OCI-LY3 (cell line): ENCODE measurements at regions not wholly inside any gene's neighbourhood (a gene's known extent, or its start where the extent isn't known, plus 50 kb on each side); places are given as distances from the start of the nearest gene placed in this dataset.
A peak's percentile ranks its signal among the peaks of the same experiment; 100 is the strongest.

ENCODE experiments used
- H2AFZ ChIP-seq: fragments of 200-600, 300-600 bp; shearing (Covaris generic); 2 replicates; pipeline ENCODE4 v1.6.0; 2014; ENCODE audit warnings: antibody characterized with exemption, low read depth, low read length
- H3K27ac ChIP-seq: fragments of 200-600, 300-600 bp; sonication (generic); 2 replicates; pipeline ENCODE4 v1.5.1; 2014; ENCODE audit warnings: mild to moderate bottlenecking, low read length, moderate library complexity, mixed read lengths
- H3K27me3 ChIP-seq: fragments of 200-600, 300-600 bp; sonication (generic); 2 replicates; pipeline ENCODE4 v1.6.1; 2014; ENCODE audit warnings: low read depth, low read length, mixed read lengths
- H3K36me3 ChIP-seq: fragments of 200-600, 300-600 bp; sonication (generic); replicated peaks from 2 replicates; pipeline ENCODE3; 2014; ENCODE audit warnings: low read depth, low read length, mixed read lengths
- H3K4me1 ChIP-seq: fragments of 300-600, 200-600 bp; sonication (generic); 2 replicates; pipeline ENCODE4 v1.6.1; 2014; ENCODE audit warnings: low read length, mixed read lengths
- H3K4me2 ChIP-seq: fragments of 200-600, 300-600 bp; sonication (generic); 2 replicates; pipeline ENCODE4 v1.6.1; 2014; ENCODE audit warnings: low read length, mixed read lengths
- H3K4me3 ChIP-seq: fragments of 300-600, 200-600 bp; sonication (generic); 2 replicates; pipeline ENCODE4 v1.5.1; 2014; ENCODE audit warnings: antibody characterized with exemption, mild to moderate bottlenecking, low read length, moderate library complexity
- H3K79me2 ChIP-seq: fragments of 300-600, 200-600 bp; shearing (Covaris generic); 2 replicates; pipeline ENCODE4 v1.6.1; 2014; ENCODE audit warnings: mild to moderate bottlenecking, low read length, mixed read lengths
- H3K9ac ChIP-seq: fragments of 300-600, 200-600 bp; shearing (Covaris generic); 2 replicates; pipeline ENCODE4 v1.6.0; 2014; ENCODE audit warnings: mild to moderate bottlenecking, low read length, moderate library complexity
- H3K9me3 ChIP-seq: fragments of 200-600, 300-600 bp; shearing (Covaris generic); 2 replicates; pipeline ENCODE4 v1.6.1; 2014; ENCODE audit warnings: low read length, mixed read lengths; ENCODE audit not compliant: insufficient read depth
- H4K20me1 ChIP-seq: fragments of 200-600, 300-600 bp; sonication (generic); 2 replicates; pipeline ENCODE4 v1.6.1; 2016; ENCODE audit warnings: low read length, mixed read lengths; ENCODE audit not compliant: insufficient read depth
- EZH2phosphoT487 ChIP-seq: fragments of 200-600 bp; shearing (Covaris generic); IDR thresholded peaks from 2 replicates; pipeline ENCODE4 v1.6.1; 2018; ENCODE audit warnings: antibody characterized with exemption, mixed run types, low read depth
- TF ChIP-seq, protein P1 (sequence below): fragments of 200-600, 300-600 bp; sonication (generic); IDR thresholded peaks from 2 replicates; pipeline ENCODE4 v1.5.1; 2014; ENCODE audit warnings: antibody characterized with exemption, low read length, low read depth

DNA sequence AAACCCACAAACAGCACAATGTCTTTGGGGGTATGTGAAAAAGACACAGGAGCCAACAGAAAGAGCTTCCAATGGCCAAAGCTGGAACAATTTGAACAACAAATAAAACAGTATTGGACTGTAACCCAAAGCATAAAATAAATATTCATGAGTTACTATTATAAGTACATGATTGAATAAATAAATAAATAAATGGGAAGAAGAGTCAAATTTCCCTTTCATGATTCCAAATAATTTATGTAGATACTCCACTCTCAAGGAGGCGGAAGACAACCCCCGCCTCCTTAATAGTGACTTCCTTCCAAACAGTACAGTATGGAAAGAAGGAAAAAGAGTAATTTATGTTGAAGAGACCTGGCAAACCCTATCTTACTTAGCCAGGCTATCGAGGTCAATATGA, 124.4 kb upstream of the P2RY1 start:
- no peak overlapping the region for H3K9ac ChIP-seq
- H3K4me2 ChIP-seq, result no peak overlapping the region
- H4K20me1 ChIP-seq, result no peaks in the 10 kb centered on the region
- H3K79me2 ChIP-seq, result no peaks in the 10 kb centered on the region
- H3K27ac ChIP-seq, result no peak overlapping the region
- no peaks in the 10 kb centered on the region for H3K9me3 ChIP-seq
- H3K4me1 ChIP-seq, result peaks cover 7% of the 10 kb centered on the region; the same call in 1 of the 2 replicates
- no peak overlapping the region for H3K4me3 ChIP-seq
- no peaks in the 10 kb centered on the region for H3K36me3 ChIP-seq
- TF ChIP-seq, protein P1, sequence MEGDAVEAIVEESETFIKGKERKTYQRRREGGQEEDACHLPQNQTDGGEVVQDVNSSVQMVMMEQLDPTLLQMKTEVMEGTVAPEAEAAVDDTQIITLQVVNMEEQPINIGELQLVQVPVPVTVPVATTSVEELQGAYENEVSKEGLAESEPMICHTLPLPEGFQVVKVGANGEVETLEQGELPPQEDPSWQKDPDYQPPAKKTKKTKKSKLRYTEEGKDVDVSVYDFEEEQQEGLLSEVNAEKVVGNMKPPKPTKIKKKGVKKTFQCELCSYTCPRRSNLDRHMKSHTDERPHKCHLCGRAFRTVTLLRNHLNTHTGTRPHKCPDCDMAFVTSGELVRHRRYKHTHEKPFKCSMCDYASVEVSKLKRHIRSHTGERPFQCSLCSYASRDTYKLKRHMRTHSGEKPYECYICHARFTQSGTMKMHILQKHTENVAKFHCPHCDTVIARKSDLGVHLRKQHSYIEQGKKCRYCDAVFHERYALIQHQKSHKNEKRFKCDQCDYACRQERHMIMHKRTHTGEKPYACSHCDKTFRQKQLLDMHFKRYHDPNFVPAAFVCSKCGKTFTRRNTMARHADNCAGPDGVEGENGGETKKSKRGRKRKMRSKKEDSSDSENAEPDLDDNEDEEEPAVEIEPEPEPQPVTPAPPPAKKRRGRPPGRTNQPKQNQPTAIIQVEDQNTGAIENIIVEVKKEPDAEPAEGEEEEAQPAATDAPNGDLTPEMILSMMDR, result no peak
- no peak for TF ChIP-seq EZH2phosphoT487
- H2AFZ ChIP-seq, result no peak overlapping the region
- no peaks in the 10 kb centered on the region for H3K27me3 ChIP-seq

DNA sequence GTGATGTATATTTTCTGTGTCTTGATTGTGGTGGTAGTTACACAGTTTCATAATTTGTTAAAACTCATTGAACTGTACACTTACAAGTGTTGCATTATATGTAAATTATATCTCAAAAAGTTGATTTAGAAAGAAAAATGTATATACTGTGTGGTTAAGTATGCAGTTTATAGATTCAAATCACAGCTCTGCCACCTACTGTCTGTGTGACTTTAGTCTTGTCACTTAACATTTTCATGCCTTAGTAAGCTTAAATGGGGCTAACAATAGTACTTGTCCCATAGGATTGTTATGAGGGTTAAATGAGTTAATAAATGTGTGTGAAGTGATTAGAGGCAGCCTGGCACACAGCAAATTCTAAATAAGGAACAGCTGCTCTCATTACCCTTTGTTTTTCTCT, 120.9 kb upstream of the P2RY1 start:
- Histone ChIP-seq H3K4me1 (peaks cover 3% of the 10 kb centered on the region; the same call in 1 of the 2 replicates), H4K20me1 (no peaks in the 10 kb centered on the region), H3K9ac (no peak overlapping the region), H3K4me2 (no peak overlapping the region), H3K4me3 (no peak overlapping the region), H3K36me3 (no peaks in the 10 kb centered on the region), H3K9me3 (no peaks in the 10 kb centered on the region), H2AFZ (no peak overlapping the region), H3K27ac (no peak overlapping the region), H3K79me2 (no peaks in the 10 kb centered on the region), H3K27me3 (no peaks in the 10 kb centered on the region)
- no peak for TF ChIP-seq EZH2phosphoT487
- TF ChIP-seq, protein P1, result peak; percentile 60

DNA sequence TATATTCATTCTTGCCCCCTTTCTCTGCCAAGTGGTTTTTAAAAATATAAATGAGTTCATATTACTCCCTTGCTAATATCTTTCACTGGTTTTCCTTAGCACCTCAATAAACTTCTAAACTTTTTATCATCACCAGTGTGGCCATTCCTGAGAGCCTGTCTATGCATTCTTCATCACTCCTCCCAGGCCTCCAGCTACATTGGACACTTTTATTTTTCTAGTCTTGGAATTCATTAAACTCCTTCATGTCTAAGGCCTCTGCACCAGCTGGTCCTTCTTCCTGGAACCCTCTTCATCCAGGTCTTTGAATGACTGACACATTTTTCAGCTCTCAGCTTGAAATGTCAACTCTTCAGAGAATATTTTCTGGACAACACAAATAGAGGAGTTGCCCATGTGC, 120.4 kb upstream of the P2RY1 start:
- H3K4me1 ChIP-seq, result peaks cover 7% of the 10 kb centered on the region
- H3K27me3 ChIP-seq, result no peaks in the 10 kb centered on the region
- no peaks in the 10 kb centered on the region for H3K79me2 ChIP-seq
- H3K36me3 ChIP-seq, result no peaks in the 10 kb centered on the region
- H3K4me3 ChIP-seq, result no peak overlapping the region
- H3K9me3 ChIP-seq, result no peaks in the 10 kb centered on the region
- no peak overlapping the region for H3K9ac ChIP-seq
- TF ChIP-seq, protein P1, result no peak
- no peak for TF ChIP-seq EZH2phosphoT487
- H3K4me2 ChIP-seq, result no peak overlapping the region
- no peaks in the 10 kb centered on the region for H4K20me1 ChIP-seq
- no peak overlapping the region for H3K27ac ChIP-seq
- H2AFZ ChIP-seq, result no peak overlapping the region

DNA sequence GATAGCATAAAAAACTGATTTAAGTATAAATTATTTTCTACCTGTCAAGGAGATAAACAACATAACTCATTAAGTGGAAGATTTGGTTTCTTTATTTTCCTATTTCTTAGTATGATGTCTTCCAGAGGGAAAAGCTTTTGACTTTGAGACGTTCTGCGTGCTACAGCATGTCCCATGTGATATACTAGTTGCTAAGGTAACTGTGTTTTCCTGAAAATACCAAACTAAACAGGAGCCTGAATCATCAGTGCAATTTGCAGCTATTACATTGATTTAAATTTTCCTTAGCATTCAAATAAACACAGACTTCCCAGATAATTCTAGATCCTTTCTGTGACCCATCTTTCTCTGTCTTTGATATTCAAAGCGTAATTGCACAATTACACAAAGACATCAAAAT, 117.7 kb upstream of the P2RY1 start:
- no peak overlapping the region for H3K4me2 ChIP-seq
- H3K4me1 ChIP-seq, result peaks cover 7% of the 10 kb centered on the region
- TF ChIP-seq, protein P1, result no peak
- TF ChIP-seq EZH2phosphoT487, result no peak
- H3K4me3 ChIP-seq, result no peak overlapping the region
- H2AFZ ChIP-seq, result no peak overlapping the region
- no peaks in the 10 kb centered on the region for H3K27me3 ChIP-seq
- no peaks in the 10 kb centered on the region for H4K20me1 ChIP-seq
- no peaks in the 10 kb centered on the region for H3K79me2 ChIP-seq
- no peak overlapping the region for H3K9ac ChIP-seq
- H3K27ac ChIP-seq, result no peak overlapping the region
- no peaks in the 10 kb centered on the region for H3K36me3 ChIP-seq
- H3K9me3 ChIP-seq, result no peaks in the 10 kb centered on the region
